GM20000 (cell line): ENCODE measurements at regions not wholly inside any gene's neighbourhood (a gene's known extent, or its start where the extent isn't known, plus 50 kb on each side); places are given as distances from the start of the nearest gene placed in this dataset.
"Not testable (repeated sequence)": the region's sequence is repeated elsewhere in the genome, so short reads cannot be mapped to it uniquely, and the experiment has no call there.

Experiments used
- DNase-seq: peaks from one replicate; pipeline ENCODE4 v3.0.0; 2012; ENCODE audit warnings: low spot score
- TF ChIP-seq, protein P1 (sequence below): IDR thresholded peaks from 2 replicates; pipeline ENCODE4 v1.5.1; 2012; ENCODE audit warnings: mild to moderate bottlenecking, control low read depth; ENCODE audit errors: extremely low read depth, missing control alignments

DNA sequence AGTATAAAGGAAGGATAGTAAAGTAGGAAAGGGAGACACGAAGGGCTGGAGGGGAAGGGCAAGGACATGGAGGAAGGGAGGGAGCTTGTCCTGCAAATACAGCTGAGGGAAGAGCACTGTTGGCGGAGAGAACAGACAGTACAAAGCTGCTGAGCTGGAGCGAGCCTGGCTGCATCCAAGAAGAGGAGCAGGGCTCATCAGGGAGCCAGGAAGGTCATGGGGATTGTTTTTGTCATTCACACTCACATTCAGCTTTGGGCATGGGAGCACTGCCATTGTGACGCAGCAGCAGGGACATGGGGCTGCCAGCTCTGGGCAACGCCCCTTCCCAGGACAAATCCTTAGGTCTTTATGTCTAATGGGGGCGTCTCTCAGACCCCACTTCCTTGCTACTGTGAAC, 125.1 kb downstream of the COPS8 start:
- TF ChIP-seq, protein P1, sequence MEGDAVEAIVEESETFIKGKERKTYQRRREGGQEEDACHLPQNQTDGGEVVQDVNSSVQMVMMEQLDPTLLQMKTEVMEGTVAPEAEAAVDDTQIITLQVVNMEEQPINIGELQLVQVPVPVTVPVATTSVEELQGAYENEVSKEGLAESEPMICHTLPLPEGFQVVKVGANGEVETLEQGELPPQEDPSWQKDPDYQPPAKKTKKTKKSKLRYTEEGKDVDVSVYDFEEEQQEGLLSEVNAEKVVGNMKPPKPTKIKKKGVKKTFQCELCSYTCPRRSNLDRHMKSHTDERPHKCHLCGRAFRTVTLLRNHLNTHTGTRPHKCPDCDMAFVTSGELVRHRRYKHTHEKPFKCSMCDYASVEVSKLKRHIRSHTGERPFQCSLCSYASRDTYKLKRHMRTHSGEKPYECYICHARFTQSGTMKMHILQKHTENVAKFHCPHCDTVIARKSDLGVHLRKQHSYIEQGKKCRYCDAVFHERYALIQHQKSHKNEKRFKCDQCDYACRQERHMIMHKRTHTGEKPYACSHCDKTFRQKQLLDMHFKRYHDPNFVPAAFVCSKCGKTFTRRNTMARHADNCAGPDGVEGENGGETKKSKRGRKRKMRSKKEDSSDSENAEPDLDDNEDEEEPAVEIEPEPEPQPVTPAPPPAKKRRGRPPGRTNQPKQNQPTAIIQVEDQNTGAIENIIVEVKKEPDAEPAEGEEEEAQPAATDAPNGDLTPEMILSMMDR = no peak
- DNase-seq = no peak

DNA sequence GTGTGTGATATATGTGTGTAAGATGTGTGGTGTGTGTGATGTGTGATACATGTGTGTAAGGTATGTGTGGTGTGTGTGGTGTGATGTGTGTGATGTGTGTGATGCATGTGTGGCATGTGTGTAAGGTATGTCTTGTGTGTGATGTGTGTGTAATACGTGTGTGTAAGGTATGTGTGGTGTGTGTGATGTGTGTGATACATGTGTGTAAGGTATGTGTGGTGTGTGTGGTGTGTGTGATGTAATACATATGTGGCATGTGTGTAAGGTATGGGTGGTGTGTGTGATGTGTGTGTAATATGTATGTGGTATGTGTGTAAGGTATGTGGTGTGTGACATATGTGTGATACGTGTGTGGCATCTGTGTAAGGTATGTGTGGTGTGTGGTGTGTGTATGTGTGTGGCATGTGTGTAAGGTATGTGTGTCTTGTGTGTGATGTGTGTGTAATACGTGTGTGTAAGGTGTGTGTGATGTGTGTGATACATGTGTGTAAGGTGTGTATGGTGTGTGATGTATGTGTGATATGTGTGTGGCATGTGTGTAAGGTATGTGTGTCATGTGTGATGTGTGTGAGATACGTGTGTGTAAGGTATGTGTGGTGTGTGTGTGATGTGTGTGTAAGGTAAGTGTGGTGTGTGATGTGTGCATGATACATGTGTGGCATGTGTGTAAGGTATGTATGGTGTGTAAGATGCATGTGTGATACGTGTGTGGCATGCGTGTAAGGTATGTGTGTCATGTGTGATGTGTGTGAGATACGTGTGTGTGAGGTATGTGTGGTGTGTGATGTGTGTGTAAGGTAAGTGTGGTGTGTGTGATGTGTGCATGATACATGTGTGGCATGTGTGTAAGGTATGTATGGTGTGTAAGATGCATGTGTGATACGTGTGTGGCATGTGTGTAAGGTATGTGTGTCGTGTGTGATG, 126.9 kb downstream of the COPS8 start:
- not testable (repeated sequence) for DNase-seq

DNA sequence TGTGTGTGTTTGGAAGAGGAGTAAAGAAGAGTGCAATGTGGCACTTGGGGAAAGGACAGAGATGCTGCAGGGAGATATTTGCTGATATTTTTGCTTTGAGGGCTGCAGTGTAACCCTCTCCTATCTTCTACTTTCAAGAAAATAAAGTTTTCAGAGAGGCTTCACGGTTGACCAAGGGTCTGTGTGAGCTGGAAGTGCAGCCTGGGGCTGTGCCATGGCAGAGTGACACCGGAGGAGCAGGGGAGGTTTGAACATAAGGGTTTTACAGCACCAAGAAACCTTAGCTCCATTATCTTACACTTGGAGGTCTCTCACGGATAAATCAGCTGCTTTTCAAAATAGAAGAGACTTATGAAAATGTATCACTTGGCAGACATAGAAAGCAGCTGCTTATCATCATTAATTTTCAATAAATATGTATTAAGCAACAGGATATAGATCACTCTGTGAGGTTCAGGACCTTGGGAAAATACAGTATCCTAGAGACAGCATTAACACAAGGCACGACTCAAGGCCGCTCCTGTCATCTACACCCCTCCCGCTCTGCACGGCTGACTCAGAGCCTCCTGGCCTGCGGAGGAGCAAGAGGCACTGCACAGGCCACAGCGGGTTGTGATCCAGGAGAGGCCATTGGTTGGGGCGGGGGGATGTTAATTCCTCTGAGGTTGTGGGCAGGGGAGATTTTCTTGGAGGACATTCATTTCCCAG, 127.8 kb downstream of the COPS8 start:
- TF ChIP-seq, protein P1 = no peak
- no peak for DNase-seq

DNA sequence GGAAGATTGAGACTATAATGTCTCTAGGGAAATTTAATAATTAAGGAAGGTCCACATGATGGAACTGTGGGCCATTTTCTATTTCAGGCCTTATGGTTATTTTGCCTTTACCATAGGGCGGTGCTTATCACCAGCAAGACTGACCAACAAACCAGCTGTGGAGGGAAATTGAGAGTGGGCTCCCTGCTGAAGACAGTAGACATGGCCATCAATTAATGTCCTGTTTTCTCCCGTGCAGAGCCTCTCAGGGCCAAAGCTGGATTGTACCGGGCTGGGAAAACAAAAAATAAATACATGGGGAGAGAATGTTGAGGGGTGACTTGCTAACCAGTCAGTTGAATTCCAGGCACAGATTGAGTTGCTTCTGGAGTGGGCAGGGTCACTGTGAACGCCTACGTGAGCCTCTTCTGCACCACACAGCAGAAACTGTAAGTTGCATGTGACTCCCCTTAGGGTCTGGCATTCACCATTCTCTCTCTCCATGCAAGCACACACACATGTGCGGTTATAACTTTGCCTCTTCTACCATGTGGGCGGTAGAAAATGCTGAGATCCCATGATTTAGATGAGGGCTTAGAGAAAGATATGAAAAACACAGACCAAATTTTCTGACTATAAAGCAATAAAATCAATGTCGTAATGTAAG, 128.5 kb downstream of the COPS8 start:
- DNase-seq = no peak

DNA sequence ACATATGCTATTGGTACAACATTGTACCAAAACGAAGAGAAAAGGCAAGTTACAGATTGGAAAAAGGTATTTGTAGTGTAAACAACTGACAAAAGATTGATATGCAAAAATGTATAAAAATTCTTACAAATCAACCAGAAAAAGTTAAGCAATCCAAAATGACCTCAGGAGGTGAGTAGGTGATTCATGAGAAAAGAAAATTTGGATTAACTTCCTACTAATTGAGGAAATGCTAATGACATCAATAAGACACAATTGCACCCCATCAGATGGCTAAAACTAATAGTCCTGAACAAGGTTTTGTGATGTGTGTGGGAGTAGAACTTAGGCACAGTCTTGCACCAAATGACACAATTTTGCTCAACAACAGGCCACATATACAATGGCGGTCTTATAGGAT, 129.3 kb downstream of the COPS8 start:
- no peak for DNase-seq
- TF ChIP-seq, protein P1 = no peak

More for the DNA sequence above, 128.5 kb downstream of the COPS8 start:
- TF ChIP-seq, protein P1 = no peak

DNA sequence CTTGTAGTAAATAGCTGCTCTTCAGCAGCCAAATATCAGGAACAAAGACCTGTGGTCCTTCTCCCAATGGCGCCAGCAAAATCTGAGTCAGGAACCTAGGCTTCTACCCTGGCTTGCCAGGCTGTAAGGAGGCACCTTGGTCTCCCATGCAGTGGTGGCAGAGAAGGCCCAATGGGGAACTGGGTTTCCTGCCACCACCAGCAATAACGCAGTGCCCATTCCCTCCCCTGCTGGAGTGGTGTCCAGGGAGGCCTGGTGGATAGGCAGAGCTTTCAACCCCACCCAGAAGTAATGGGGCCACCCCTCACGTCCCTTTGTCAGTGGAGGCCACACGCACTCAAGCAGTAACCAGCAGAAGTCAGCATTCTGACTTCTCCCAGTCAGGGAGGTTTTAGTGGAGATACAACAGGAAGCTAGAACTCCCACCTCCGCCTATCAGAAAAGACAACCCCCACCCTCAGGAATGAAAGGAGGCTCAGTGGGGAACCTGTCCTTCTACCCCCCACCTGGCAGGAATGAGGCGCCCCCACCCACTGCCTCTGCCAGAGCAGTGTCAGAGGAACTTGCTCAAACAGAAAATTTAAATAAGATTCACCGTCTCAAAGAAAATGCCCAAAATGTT, 132.4 kb downstream of the COPS8 start:
- no peak for DNase-seq
- TF ChIP-seq, protein P1 = no peak

DNA sequence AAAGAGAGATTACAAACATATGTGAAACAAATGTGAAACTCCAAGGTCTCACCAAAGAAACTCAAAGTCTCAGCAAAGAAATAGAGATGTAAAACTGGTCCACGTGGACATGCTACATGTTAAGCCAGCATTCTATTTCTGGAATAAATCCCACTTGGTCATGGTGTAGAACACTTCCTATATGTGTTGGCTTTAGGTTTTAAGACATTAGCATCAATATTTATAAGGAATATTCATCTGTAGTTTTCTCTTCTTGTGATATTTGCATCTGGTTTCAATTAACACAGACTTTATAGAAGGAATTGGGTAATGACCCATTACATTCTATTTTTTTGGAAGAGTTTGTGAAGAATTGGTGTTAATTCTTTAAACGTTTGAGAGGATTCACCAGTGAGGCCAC, 133.1 kb downstream of the COPS8 start:
- TF ChIP-seq, protein P1 = no peak
- DNase-seq = no peak
